NCI-H524 (cell line): ENCODE measurements at regions not wholly inside any gene's neighbourhood (a gene's known extent, or its start where the extent isn't known, plus 50 kb on each side); places are given as distances from the start of the nearest gene placed in this dataset.
A peak's percentile ranks its signal among the peaks of the same experiment; 100 is the strongest.
"Not testable (repeated sequence)": the region's sequence is repeated elsewhere in the genome, so short reads cannot be mapped to it uniquely, and the experiment has no call there.

Source experiments
- DNase-seq, 2 experiments: peaks; one replicate each; lab custom pipeline; 2025; lab: John Stamatoyannopoulos, UW

- DNase-seq: no peak
These were observed 1176.8 kb upstream of the PRR20A start for GRCh38 chr13:55963934-55964333.

GRCh38 chr13:55967055-55967454 lies 1173.7 kb upstream of the PRR20A start:
- no peak for DNase-seq

DNA sequence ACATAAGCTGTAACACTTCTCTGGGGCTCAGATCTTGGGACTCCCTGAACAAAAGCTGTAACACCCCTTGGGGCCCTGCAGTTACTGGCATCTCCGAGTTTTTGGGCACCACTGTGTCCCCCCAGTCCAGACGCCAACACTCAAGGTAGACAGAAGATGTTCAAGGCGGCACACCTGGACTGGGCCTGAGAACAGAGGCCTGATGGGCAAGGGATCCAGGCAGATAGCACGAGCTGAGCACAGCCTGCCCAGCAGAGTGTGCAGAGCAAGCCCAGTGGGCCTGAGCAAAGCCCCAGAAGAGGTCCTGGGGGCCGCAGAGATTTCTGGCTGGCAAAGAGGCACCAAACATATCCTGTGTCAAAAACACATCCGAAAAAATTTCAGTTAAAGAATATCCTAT lies 1163.3 kb upstream of the PRR20A start:
- no peak for DNase-seq

- DNase-seq: no peak
These were observed 1159.3 kb upstream of the PRR20A start for GRCh38 chr13:55981381-55981780.

- not testable (repeated sequence) for DNase-seq
These were observed 1156.7 kb upstream of the PRR20A start for GRCh38 chr13:55984026-55984425.

- DNase-seq: no peak
These were observed 1150.1 kb upstream of the PRR20A start for GRCh38 chr13:55990631-55991030.

GRCh38 chr13:55991666-55992065 lies 1149.1 kb upstream of the PRR20A start:
- DNase-seq: no peak

- DNase-seq: no peak
These were observed 1148.6 kb upstream of the PRR20A start for GRCh38 chr13:55992145-55992544.

DNA sequence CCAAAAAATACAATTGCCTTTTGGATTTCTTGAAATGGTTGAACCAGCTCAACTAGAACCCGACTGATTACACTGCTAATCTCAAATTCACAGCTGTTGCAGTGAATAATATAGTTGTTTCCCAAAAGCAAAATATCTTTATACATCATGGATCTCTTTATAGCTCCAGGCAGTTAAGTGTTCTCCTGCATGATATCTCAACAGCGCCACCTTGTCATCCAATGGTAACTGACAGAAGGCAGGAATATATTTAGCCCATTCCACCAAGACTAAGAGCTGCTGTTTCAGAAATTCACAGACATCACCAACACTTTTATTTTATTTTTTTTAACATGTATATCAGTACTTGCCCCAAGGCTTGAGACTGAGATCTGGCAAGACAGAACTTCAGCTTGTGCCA lies 1141.0 kb upstream of the PRR20A start:
- DNase-seq: peak in 1 of 2 experiments; percentile 32

- no peak for DNase-seq
These were observed 1131.3 kb upstream of the PRR20A start for GRCh38 chr13:56009418-56009817.

- DNase-seq: no peak
These were observed 1128.1 kb upstream of the PRR20A start for GRCh38 chr13:56012644-56013043.

DNA sequence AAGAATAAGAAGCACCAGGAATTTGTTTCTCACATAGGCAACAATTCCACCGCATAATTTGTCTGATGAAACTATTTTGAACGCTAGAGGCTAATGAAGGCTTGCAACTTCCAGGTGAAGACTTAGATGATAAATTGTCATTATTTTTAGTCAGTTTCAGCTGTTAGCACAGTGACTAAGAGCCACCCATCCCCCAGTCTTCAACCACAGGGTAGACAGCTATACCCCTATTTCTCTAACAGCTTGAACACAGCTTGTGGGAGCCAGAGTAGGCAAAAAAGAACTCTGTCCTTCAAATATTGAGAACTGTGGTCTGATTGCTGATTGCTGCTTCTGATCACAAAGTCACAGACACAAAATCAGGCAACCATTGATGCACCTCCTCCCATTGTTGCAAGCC lies 1124.8 kb upstream of the PRR20A start:
- no peak for DNase-seq

- DNase-seq: no peak
These were observed 1121.1 kb upstream of the PRR20A start for GRCh38 chr13:56019606-56020005.

GRCh38 chr13:56020425-56020824 lies 1120.3 kb upstream of the PRR20A start:
- DNase-seq: no peak

DNA sequence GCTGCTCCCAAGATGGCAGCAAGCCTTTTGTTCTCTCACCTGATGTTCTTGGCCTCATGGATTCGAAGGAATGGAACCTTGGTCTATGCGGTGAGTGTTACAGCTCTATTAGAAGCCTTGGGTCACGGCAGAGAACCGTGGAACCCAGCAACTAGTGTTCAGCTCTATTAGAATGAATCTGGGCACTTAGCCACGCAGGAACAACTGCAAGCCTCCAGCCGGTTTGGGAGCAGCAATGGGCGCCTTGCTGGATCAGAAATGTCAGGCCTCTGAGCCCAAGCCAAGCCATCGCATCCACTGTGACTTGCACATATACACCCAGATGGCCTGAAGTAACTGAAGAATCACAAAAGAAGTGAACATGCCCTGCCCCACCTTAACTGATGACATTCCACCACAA lies 1100.7 kb upstream of the PRR20A start:
- DNase-seq: no peak

DNA sequence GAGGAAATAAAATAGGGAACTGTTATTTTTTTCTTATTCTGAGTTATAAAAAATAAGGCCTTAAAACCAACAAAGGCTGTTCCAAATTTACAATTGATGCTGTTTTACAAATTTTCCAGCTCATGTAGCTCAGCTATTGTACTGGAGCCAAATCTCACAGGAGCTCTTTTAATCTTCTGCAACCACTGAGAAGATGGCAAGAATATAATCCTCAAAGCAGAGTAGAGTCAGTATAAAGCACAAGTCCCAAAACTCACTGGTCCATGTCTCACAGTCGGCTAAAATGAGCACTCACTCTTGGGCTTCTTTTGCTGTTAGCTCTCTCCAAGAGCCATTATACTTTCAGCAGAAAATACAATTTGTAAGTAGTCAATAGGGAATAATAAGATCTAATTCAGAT lies 1074.4 kb upstream of the PRR20A start:
- no peak for DNase-seq

GRCh38 chr13:56102641-56103040 lies 1038.1 kb upstream of the PRR20A start:
- no peak for DNase-seq

DNA sequence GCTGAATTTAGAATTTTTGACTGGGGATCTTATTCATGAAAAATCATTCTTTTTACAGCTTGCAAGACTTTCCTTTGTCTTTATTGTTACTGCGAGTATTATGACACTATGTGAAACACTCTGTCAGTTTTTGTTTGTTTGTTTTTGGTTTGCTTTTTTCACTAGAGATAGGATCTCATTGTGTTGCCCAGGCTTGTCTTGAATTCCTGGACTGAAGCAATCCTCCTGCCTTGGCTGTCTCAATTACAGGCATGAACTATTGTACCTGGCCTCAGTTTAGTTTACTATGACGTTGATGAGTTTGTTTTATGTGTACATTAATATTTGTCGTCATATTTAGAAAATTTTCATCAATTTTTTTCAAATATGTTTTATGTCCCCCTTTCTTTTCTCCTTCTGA lies 1030.0 kb upstream of the PRR20A start:
- no peak for DNase-seq

GRCh38 chr13:56134524-56134923 lies 1006.2 kb upstream of the PRR20A start:
- no peak for DNase-seq

GRCh38 chr13:56166864-56167263 lies 973.9 kb upstream of the PRR20A start:
- DNase-seq: no peak

DNA sequence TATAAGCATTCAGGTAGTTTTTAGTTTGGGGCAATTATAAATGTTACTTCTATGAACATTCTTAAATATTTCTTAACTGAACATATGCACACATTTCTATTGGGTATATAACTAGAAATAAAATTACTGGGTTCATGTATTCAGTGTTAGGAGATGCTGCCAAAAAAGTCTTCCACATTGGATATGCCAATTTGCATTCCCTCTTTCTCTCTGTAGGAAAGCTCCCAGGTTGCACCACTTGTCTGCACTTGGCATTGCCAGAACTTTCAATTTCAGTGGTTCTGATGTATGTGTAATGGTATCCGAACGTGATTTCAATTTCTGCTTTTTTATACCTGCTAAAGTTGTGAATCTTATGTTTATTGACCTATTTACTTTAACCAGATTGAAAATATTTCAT lies 972.1 kb upstream of the PRR20A start:
- no peak for DNase-seq

GRCh38 chr13:56173346-56173745 lies 967.4 kb upstream of the PRR20A start:
- no peak for DNase-seq

- DNase-seq: no peak
These were observed 958.1 kb upstream of the PRR20A start for GRCh38 chr13:56182598-56182997.

GRCh38 chr13:56187331-56187730 lies 953.4 kb upstream of the PRR20A start:
- DNase-seq: no peak

DNA sequence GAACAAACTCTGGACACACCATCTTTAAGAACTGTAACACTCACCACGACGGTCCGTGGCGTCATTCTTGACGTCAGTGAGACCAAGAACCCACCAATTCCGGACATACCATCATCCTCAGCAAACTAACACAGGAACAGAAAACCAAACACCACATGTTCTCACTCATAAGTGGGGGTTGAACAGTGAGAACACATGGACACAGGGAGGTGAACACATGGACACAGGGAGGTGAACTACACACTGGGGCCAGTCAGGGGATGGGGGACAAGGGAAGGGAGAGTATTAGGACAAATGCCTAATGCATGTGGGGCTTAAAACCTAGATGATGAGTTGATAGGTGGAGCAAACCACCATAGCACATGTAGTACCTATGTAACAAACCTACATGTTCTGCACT lies 952.1 kb upstream of the PRR20A start:
- not testable (repeated sequence) for DNase-seq
